ENCODE measurements at regions not wholly inside any gene's neighbourhood (a gene's known extent, or its start where the extent isn't known, plus 50 kb on each side); places are given as distances from the start of the nearest gene placed in this dataset.

- Histone ChIP-seq H3K4me1 (ENCODE audit: control insufficient read depth in 1 of 2, insufficient read depth in 1 of 2, low read depth in 1 of 2, low read length in 1 of 2) (no peaks in the 10 kb centered on the region), H3K9me3 (no peaks in the 10 kb centered on the region), H3K36me3 (no peaks in the 10 kb centered on the region), H3K27ac (no peak overlapping the region), H3K4me3 (ENCODE audit: low read depth in 1 of 2, low read length in 1 of 2) (no peak overlapping the region), H3K27me3 (peaks cover 90% of the 10 kb centered on the region)
- TF ChIP-seq, protein P1, sequence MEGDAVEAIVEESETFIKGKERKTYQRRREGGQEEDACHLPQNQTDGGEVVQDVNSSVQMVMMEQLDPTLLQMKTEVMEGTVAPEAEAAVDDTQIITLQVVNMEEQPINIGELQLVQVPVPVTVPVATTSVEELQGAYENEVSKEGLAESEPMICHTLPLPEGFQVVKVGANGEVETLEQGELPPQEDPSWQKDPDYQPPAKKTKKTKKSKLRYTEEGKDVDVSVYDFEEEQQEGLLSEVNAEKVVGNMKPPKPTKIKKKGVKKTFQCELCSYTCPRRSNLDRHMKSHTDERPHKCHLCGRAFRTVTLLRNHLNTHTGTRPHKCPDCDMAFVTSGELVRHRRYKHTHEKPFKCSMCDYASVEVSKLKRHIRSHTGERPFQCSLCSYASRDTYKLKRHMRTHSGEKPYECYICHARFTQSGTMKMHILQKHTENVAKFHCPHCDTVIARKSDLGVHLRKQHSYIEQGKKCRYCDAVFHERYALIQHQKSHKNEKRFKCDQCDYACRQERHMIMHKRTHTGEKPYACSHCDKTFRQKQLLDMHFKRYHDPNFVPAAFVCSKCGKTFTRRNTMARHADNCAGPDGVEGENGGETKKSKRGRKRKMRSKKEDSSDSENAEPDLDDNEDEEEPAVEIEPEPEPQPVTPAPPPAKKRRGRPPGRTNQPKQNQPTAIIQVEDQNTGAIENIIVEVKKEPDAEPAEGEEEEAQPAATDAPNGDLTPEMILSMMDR (IDR thresholded peaks at IDR 0.05): no peak
These were observed 54.5 kb upstream of the GPI start for GRCh38 chr19:34310494-34310981.

DNA sequence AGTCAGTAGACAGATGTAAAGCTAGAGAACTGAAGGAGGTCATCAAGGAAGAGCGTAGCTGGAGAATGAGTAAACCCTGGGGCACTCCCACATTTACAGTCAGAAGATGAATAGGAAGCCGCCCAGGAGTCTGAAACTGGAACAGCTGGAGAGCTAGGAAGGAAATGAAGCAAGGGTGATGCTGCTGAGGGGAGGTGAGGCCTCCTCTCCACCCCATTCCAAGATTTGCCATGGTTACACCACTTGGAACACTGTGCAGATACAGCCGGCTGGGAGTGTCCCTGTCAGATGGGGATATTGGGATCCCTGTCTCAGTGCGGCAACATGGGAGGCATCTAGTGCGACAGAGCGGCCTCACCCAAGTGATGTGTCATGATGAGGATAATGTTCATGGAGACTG is 51.8 kb upstream of the GPI start:
- Histone ChIP-seq H3K27ac (no peak overlapping the region), H3K9me3 (no peaks in the 10 kb centered on the region), H3K36me3 (no peaks in the 10 kb centered on the region), H3K27me3 (peaks cover 93% of the 10 kb centered on the region), H3K4me3 (ENCODE audit: low read depth in 1 of 2, low read length in 1 of 2) (no peak overlapping the region), H3K4me1 (ENCODE audit: control insufficient read depth in 1 of 2, insufficient read depth in 1 of 2, low read depth in 1 of 2, low read length in 1 of 2) (no peaks in the 10 kb centered on the region)
- TF ChIP-seq, protein P1 (IDR thresholded peaks at IDR 0.05): no peak

GRCh38 chr19:34314437-34315313 is 50.3 kb upstream of the GPI start:
- TF ChIP-seq, protein P1 (IDR thresholded peaks at IDR 0.05): no peak
- no peak overlapping the region for H3K4me3 ChIP-seq (ENCODE audit: low read depth in 1 of 2, low read length in 1 of 2)

More at GRCh38 chr19:34314437-34315313, 50.3 kb upstream of the GPI start:
- no peak overlapping the region for H3K27ac ChIP-seq
- no peaks in the 10 kb centered on the region for H3K9me3 ChIP-seq
- no peaks in the 10 kb centered on the region for H3K4me1 ChIP-seq (ENCODE audit: control insufficient read depth in 1 of 2, insufficient read depth in 1 of 2, low read depth in 1 of 2, low read length in 1 of 2)
- H3K27me3 ChIP-seq: peaks cover 94% of the 10 kb centered on the region
- no peaks in the 10 kb centered on the region for H3K36me3 ChIP-seq

All from neutrophil (primary cell).